ENCODE measurements at regions not wholly inside any gene's neighbourhood (a gene's known extent, or its start where the extent isn't known, plus 50 kb on each side); places are given as distances from the start of the nearest gene placed in this dataset.
"Not testable (repeated sequence)": the region's sequence is repeated elsewhere in the genome, so short reads cannot be mapped to it uniquely, and the experiment has no call there.

- DNase-seq (ENCODE audit: low read depth) = no peak
- in situ Hi-C loops (cut with HindIII; ENCODE audit: low pct_unique_long_range_greater_than_20kb, low sequenced_read_pairs) = no loop called here
Observed at GRCh38 chrX:143935601-143936000, 51.7 kb downstream of the UBE2NL start.

DNA sequence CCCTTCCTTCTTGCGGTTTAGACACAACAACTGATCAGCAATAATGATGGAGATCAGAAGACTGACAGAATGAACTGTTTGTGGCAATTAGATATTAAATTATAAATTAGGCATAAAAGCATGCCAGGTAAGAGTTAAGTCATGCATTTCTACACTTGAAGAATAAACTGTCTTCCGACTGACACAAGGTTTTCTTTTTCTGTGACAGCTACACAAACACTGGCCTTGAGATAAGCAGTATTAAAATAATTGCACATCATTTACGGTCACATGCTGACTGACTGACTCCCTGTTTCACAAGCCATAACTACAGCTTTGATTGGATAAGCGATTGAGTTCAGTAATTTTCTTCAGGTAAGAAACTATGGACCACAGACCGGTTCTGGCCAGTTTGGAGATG lies 56.2 kb downstream of the UBE2NL start:
- in situ Hi-C loops (cut with HindIII; ENCODE audit: low pct_unique_long_range_greater_than_20kb, low sequenced_read_pairs) = no loop called here
- DNase-seq (ENCODE audit: low read depth) = no peak

- in situ Hi-C loops (cut with HindIII; ENCODE audit: low pct_unique_long_range_greater_than_20kb, low sequenced_read_pairs) = no loop called here
- no peak for DNase-seq (ENCODE audit: low read depth)
Observed at GRCh38 chrX:143945171-143945570, 61.3 kb downstream of the UBE2NL start.

GRCh38 chrX:143964549-143964948 lies 80.7 kb downstream of the UBE2NL start:
- in situ Hi-C loops (cut with HindIII; ENCODE audit: low pct_unique_long_range_greater_than_20kb, low sequenced_read_pairs) = no loop called here

DNA sequence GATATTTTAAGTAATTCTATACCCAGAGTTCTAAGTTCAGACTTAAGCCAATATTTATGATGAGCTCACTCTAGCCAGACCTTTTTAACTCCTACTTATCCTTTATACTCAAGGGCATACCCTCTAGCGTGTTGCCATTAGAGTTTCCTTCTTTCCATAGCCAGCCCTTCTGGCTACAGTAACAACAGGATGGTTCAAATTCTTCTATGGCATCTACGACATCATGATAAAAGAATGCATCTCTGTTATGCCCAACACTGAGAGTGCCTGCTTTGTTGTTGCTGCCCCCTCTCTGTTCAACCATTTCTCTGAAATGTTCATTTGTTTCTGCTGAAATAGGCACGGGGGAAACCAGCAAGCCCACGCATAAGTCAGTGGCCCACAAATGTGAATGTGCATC lies 104.5 kb downstream of the UBE2NL start:
- peak; percentile 19 for DNase-seq (ENCODE audit: low read depth)
- in situ Hi-C loops (cut with HindIII; ENCODE audit: low pct_unique_long_range_greater_than_20kb, low sequenced_read_pairs) = no loop called here

More at GRCh38 chrX:143964549-143964948, 80.7 kb downstream of the UBE2NL start:
- no peak for DNase-seq (ENCODE audit: low read depth)

- DNase-seq (ENCODE audit: low read depth) = peak; percentile 63
- in situ Hi-C loops (cut with HindIII; ENCODE audit: low pct_unique_long_range_greater_than_20kb, low sequenced_read_pairs) = no loop called here
Observed at GRCh38 chrX:143994206-143994605, 110.3 kb downstream of the UBE2NL start.

GRCh38 chrX:143998261-143998660 lies 114.4 kb downstream of the UBE2NL start:
- in situ Hi-C loops (cut with HindIII; ENCODE audit: low pct_unique_long_range_greater_than_20kb, low sequenced_read_pairs) = no loop called here
- no peak for DNase-seq (ENCODE audit: low read depth)

DNA sequence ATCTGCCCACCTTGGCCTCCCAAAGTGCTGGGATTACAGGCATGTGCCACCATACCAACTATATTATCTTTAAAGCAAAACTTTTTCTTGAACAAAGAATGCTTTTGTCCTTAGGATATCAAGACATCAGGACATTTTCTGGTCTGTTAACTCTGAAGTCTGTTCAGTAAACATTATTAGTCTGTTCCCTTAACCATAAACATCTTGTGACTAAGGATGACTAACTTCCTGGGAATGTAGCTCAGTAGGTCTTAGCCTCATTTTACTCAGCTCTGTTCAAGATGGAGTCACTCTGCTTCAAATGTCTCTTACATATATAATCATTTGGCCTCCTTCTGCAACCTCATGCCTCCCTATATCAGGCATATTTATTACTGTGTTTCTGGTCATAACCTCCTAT lies 122.9 kb downstream of the UBE2NL start:
- DNase-seq (ENCODE audit: low read depth) = peak; percentile 68
- in situ Hi-C loops (cut with HindIII; ENCODE audit: low pct_unique_long_range_greater_than_20kb, low sequenced_read_pairs) = no loop called here

DNA sequence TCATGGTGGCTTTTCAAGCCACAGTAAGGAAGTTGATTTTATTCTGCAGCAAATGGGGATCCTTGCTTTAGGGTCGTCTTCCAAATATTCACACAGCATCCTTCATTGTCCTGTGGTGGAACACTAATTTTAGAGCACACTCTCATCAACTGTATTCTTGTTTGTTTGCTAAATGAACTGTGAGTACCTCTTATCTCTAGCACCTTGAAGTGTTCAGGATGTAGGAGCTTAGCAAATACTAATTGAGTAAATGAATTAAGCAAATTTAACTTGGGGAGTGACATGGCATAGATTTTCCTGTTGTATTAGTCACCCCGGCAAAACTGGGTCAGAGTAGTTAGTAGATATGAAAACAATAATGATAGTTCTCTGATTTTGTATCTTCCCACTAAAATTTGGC lies 156.9 kb downstream of the UBE2NL start:
- no peak for DNase-seq (ENCODE audit: low read depth)
- in situ Hi-C loops (cut with HindIII; ENCODE audit: low pct_unique_long_range_greater_than_20kb, low sequenced_read_pairs) = no loop called here

GRCh38 chrX:144042271-144042670 lies 158.4 kb downstream of the UBE2NL start:
- in situ Hi-C loops (cut with HindIII; ENCODE audit: low pct_unique_long_range_greater_than_20kb, low sequenced_read_pairs) = no loop called here
- no peak for DNase-seq (ENCODE audit: low read depth)

DNA sequence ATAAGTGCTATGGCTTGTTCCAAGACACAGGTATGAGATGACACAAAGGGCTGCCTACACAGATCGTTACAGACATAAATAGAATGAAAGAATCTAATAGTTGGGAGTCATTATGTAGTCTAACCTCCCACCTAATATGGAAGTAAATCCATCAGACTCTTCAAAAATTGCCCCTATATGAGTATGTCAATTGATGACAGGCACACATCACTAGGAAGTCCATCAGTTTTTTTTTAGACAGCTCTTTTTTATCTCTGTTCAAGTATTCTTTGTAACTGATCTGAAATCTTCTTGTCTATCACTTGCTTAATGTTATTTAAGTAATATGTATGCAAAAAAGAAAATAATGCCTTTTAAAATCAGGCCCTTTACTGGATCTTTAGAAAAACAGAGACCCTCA lies 191.6 kb downstream of the UBE2NL start:
- DNase-seq (ENCODE audit: low read depth) = no peak
- in situ Hi-C loops (cut with HindIII; ENCODE audit: low pct_unique_long_range_greater_than_20kb, low sequenced_read_pairs) = no loop called here

DNA sequence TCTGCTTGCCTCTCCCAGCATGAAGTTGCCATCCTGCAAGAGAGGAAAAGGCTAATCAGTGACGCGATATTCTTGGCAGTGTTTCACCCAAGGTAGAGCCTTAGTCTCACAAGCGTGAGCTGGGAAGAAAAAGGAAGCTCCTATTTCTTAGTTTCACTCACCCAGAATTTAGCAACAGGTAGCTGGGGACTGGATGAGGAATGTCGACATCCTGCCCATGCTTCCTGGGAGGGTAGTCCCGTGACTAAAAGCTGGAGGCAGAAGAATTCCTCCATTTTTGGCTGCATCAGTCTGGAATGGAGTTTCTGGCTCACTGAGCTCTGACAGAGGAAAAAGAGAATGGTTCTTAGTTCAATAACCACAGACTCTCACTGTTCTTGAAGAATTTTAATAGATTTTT lies 198.4 kb downstream of the UBE2NL start:
- DNase-seq (ENCODE audit: low read depth); in situ Hi-C loops (cut with HindIII; ENCODE audit: low pct_unique_long_range_greater_than_20kb, low sequenced_read_pairs): not testable (repeated sequence)

GRCh38 chrX:144089674-144090073 lies 205.8 kb downstream of the UBE2NL start:
- in situ Hi-C loops (cut with HindIII; ENCODE audit: low pct_unique_long_range_greater_than_20kb, low sequenced_read_pairs); DNase-seq (ENCODE audit: low read depth): not testable (repeated sequence)

DNA sequence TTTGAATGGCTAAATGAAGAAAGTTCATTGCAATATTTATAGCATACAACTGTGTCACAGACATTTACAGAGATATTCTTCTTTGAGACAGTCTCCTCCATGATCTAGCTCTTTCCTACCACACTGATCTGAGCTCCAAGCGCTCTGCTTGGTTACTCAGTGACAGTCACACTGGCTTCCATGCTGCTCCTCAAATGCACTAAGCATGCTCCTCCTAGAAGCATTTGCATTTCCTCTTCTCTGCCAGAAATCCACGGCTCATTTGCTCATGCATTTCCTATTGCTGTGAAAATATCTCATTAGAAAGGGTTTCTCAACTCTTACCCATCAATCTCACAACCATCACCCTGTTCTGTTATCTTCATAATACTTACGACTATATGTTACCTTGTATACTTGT lies 208.2 kb downstream of the UBE2NL start:
- DNase-seq (ENCODE audit: low read depth); in situ Hi-C loops (cut with HindIII; ENCODE audit: low pct_unique_long_range_greater_than_20kb, low sequenced_read_pairs): not testable (repeated sequence)

DNA sequence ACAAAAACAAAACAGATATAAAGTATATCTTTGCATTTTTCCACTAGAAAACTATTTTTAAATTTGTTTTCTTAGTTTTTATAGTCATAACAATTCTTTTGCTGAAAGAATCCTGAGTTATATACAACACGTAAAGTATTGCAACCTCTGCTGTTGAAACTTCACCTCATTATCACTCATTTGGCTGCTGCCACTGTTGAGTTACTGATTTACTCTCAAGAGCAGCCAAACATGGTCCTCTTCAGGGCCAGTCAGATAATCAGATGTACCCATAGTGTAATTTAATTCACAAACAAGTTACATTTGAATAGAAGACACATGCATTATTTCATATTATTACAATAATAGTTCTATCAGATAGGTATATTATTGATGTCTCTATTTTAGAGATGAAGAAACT lies 235.6 kb downstream of the UBE2NL start:
- DNase-seq (ENCODE audit: low read depth); in situ Hi-C loops (cut with HindIII; ENCODE audit: low pct_unique_long_range_greater_than_20kb, low sequenced_read_pairs): not testable (repeated sequence)

- DNase-seq (ENCODE audit: low read depth); in situ Hi-C loops (cut with HindIII; ENCODE audit: low pct_unique_long_range_greater_than_20kb, low sequenced_read_pairs): not testable (repeated sequence)
Observed at GRCh38 chrX:144121566-144121965, 237.7 kb downstream of the UBE2NL start.

- DNase-seq (ENCODE audit: low read depth); in situ Hi-C loops (cut with HindIII; ENCODE audit: low pct_unique_long_range_greater_than_20kb, low sequenced_read_pairs): not testable (repeated sequence)
Observed at GRCh38 chrX:144127570-144128169, 243.8 kb downstream of the UBE2NL start.

DNA sequence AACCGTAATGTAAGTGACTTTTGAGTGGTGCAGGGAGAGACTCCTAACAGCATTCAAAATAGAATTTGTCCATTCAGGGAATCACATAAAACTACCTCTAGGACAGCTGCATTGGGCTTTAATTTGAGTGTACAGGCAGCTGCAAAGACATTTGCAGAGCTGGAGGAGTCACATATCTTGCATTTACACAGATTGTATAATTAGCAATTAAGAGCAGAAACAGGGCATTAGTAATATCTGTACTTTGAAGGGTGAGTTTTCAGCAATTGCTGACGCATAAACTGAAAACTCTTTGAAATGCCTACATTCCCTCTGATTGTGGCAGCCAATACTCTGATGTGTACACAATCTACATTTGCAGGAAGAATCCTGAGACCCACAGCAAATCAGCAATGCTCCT lies 245.6 kb downstream of the UBE2NL start:
- DNase-seq (ENCODE audit: low read depth); in situ Hi-C loops (cut with HindIII; ENCODE audit: low pct_unique_long_range_greater_than_20kb, low sequenced_read_pairs): not testable (repeated sequence)

DNA sequence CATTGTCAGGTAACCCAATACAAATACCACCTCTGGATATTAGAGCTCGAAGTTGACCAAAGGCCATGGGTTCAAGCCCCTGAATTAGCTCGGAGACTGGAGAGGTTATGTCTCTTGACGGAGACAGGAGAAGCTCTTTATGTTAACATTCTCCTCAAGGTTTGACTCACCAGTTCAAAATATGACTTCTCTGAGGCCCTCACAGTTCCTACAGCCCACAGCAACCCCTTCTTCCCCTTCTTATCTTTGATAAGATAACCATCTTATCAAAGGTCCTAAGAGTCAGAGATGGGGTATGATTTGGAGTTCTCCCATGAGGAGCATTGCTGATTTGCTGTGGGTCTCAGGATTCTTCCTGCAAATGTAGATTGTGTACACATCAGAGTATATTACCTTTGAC lies 246.6 kb downstream of the UBE2NL start:
- in situ Hi-C loops (cut with HindIII; ENCODE audit: low pct_unique_long_range_greater_than_20kb, low sequenced_read_pairs); DNase-seq (ENCODE audit: low read depth): not testable (repeated sequence)

DNA sequence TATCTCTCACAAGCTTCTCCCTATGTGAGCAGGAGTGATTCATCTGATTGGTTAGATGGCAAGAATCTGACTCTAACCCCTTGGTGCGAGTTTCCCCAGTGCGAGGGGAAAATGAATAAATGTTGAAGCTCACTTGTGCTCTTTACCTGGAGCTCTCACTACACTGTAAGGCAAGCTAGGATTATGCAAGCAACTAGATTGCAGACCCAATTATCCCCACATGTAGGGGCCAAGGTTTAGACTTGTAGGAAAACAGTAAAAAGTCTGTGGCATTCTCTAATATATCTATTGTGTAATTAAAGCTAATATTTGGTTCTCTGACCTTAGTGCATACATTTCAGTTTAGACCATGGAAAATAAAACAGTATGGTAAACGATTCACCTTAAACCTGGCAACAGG lies 247.2 kb downstream of the UBE2NL start:
- in situ Hi-C loops (cut with HindIII; ENCODE audit: low pct_unique_long_range_greater_than_20kb, low sequenced_read_pairs); DNase-seq (ENCODE audit: low read depth): not testable (repeated sequence)
